ENCODE measurements at regions not wholly inside any gene's neighbourhood (a gene's known extent, or its start where the extent isn't known, plus 50 kb on each side); places are given as distances from the start of the nearest gene placed in this dataset.
A peak's percentile ranks its signal among the peaks of the same experiment; 100 is the strongest.
"Not testable (repeated sequence)": the region's sequence is repeated elsewhere in the genome, so short reads cannot be mapped to it uniquely, and the experiment has no call there.

GRCh38 chr14:105982664-105983063 is 456.3 kb downstream of the TMEM121 start:
- TF ChIP-seq CTCF (IDR thresholded peaks at IDR 0.05): no peak
- no peak for ATAC-seq
- H3K9me3 ChIP-seq: no peaks in the 10 kb centered on the region
- no peaks in the 10 kb centered on the region for H3K4me1 ChIP-seq (ENCODE audit: low read depth)
- no peak for DNase-seq
- no peak overlapping the region for H3K4me3 ChIP-seq
- no peaks in the 10 kb centered on the region for H3K36me3 ChIP-seq (ENCODE audit: low read depth)
- intact Hi-C loops (cut with DNase I, micrococcal nuclease): no loop called here

GRCh38 chr14:105986894-105987284 is 460.5 kb downstream of the TMEM121 start:
- no peaks in the 10 kb centered on the region for H3K4me1 ChIP-seq (ENCODE audit: low read depth)
- DNase-seq (no peak), ATAC-seq (no peak)
- H3K9me3 ChIP-seq: no peaks in the 10 kb centered on the region
- TF ChIP-seq CTCF (IDR thresholded peaks at IDR 0.05): no peak
- H3K4me3 ChIP-seq: no peak overlapping the region
- intact Hi-C loops (cut with DNase I, micrococcal nuclease): no loop called here
- H3K36me3 ChIP-seq (ENCODE audit: low read depth): no peaks in the 10 kb centered on the region

GRCh38 chr14:105987563-105987962 is 461.2 kb downstream of the TMEM121 start:
- peak; percentile 32 for ATAC-seq
- no peaks in the 10 kb centered on the region for H3K4me1 ChIP-seq (ENCODE audit: low read depth)
- no peak for DNase-seq
- H3K4me3 ChIP-seq: no peak overlapping the region
- H3K9me3 ChIP-seq: no peaks in the 10 kb centered on the region
- no peaks in the 10 kb centered on the region for H3K36me3 ChIP-seq (ENCODE audit: low read depth)
- TF ChIP-seq CTCF (IDR thresholded peaks at IDR 0.05): no peak
- intact Hi-C loops (cut with DNase I, micrococcal nuclease): no loop called here

GRCh38 chr14:105989566-105990302 is 463.4 kb downstream of the TMEM121 start:
- no peaks in the 10 kb centered on the region for H3K4me1 ChIP-seq (ENCODE audit: low read depth)
- intact Hi-C loops (cut with DNase I, micrococcal nuclease): no loop called here
- no peaks in the 10 kb centered on the region for H3K36me3 ChIP-seq (ENCODE audit: low read depth)
- no peak overlapping the region for H3K4me3 ChIP-seq
- no peaks in the 10 kb centered on the region for H3K9me3 ChIP-seq
- no peak for ATAC-seq
- no peak for DNase-seq
- no peak for TF ChIP-seq CTCF (IDR thresholded peaks at IDR 0.05)

GRCh38 chr14:105991677-105992076 is 465.3 kb downstream of the TMEM121 start:
- DNase-seq; H3K4me1 ChIP-seq (ENCODE audit: low read depth); intact Hi-C loops (cut with DNase I, micrococcal nuclease); H3K36me3 ChIP-seq (ENCODE audit: low read depth); H3K4me3 ChIP-seq; ATAC-seq; H3K9me3 ChIP-seq: not testable (repeated sequence)

- ATAC-seq (no peak), DNase-seq (no peak)
- H3K9me3 ChIP-seq: no peaks in the 10 kb centered on the region
- H3K4me3 ChIP-seq: no peak overlapping the region
- intact Hi-C loops (cut with DNase I, micrococcal nuclease): no loop called here
- H3K4me1 ChIP-seq (ENCODE audit: low read depth): no peaks in the 10 kb centered on the region
- H3K36me3 ChIP-seq (ENCODE audit: low read depth): no peaks in the 10 kb centered on the region
- TF ChIP-seq CTCF (IDR thresholded peaks at IDR 0.05): no peak
These were observed 467.4 kb downstream of the TMEM121 start for GRCh38 chr14:105993814-105994213.

GRCh38 chr14:105995011-105995710 is 468.8 kb downstream of the TMEM121 start:
- H3K9me3 ChIP-seq; DNase-seq; H3K4me1 ChIP-seq (ENCODE audit: low read depth); intact Hi-C loops (cut with DNase I, micrococcal nuclease); ATAC-seq; H3K36me3 ChIP-seq (ENCODE audit: low read depth); H3K4me3 ChIP-seq: not testable (repeated sequence)

- DNase-seq; H3K4me3 ChIP-seq; H3K4me1 ChIP-seq (ENCODE audit: low read depth); ATAC-seq; H3K36me3 ChIP-seq (ENCODE audit: low read depth); H3K9me3 ChIP-seq; intact Hi-C loops (cut with DNase I, micrococcal nuclease): not testable (repeated sequence)
These were observed 472.2 kb downstream of the TMEM121 start for GRCh38 chr14:105998597-105998996.

Data from mucosa of descending colon (tissue), 3 donors.